ENCODE measurements at regions not wholly inside any gene's neighbourhood (a gene's known extent, or its start where the extent isn't known, plus 50 kb on each side); places are given as distances from the start of the nearest gene placed in this dataset.

GRCh38 chr11:70862093-70862492 is 390.3 kb downstream of the SHANK2 start:
- DNase-seq, result peak; percentile 86

DNA sequence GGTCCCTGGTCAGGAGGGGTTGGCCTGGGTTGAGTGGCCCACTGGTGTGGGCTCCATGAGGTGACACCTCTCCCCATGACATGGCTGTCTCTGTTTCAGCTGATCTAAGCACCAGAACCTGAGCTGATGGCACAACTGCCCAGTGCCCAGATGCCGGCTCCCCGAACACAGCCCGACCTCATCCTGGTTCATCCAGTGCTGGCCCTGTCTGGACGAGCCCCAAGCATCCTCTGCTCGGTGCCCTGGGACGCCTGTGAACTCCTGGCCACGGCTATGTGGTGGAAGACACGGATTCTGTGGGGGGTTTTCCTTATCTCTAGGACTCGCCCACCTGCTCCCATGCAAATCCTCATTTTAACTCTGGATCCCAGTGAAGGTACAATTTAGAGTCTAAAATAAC is 389.2 kb downstream of the SHANK2 start:
- DNase-seq, result no peak

DNA sequence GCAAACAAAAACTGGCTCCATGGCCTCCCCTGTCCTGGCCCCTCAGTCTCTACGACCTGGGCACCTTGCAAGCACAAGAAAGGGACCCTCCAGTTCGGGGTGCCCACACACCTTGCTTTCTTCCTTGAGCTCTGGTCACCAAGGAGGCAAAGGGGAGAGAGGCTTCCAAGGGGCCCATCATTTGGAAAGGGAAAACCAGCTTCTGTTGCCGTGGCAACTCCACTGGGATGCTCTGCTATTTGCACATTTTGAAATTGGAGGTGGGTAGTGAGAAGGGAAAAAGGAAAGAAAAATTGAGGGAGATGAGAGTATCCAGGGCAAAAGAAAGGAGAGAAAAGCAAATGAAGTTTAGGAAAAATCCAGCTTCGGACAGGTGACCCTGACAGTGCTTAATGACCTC is 388.4 kb downstream of the SHANK2 start:
- DNase-seq, result no peak

DNA sequence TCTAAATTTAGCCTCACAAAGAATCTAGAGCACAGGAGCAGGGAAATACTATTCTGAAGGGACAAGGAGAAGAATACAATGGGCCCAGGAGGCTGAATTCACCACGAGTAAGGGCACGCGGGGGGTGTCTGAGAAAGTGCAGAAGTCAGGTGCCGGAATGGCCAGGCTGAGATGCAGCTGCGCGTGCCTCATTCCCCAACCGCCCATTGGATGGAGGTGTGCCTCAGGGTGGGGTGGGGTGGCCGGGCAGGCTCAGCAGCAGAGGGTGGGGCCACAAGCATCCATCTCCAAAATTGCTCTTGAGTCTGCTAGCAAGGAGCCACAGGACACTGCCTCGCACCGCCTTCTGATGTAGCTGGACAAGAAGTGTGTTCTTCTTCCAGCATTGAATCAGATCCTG is 387.0 kb downstream of the SHANK2 start:
- DNase-seq, result no peak

GRCh38 chr11:70866834-70867233 is 385.5 kb downstream of the SHANK2 start:
- no peak for DNase-seq

DNA sequence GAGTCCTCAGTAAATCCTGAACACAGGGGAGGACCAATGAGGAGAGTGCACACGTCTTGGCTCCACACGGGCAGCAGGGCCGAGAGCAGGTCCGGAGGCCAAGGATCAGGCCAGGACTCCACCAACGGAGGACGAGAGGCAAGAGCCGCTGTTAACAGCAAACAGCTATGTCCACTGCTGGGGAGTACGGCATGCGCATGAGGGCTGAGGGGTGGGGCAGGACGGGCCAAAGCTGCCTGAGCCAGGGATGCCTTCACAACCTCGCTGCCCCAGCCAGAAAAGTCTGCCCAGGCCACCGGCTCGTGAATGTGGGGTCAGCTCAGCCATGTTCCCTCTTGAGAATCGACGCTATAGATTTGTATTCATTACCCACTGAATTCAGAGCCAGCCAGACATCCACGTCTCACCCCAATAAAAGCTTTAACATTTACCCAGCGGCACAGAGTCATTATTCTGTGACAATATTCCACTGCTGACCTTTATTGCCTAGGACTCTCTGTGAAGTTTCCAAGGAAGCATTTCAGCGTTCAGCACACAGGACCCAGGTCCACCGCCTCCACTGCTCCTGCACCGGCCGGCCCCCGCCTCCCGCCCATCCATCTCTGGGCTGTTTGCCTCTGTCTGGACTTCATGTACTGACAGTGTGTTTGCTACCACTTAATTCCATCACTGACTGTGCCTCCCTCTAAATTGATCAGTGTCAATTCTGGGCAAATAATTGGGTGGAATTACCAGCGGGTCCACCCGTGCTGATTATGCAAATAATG is 384.9 kb downstream of the SHANK2 start:
- no peak for DNase-seq

DNA sequence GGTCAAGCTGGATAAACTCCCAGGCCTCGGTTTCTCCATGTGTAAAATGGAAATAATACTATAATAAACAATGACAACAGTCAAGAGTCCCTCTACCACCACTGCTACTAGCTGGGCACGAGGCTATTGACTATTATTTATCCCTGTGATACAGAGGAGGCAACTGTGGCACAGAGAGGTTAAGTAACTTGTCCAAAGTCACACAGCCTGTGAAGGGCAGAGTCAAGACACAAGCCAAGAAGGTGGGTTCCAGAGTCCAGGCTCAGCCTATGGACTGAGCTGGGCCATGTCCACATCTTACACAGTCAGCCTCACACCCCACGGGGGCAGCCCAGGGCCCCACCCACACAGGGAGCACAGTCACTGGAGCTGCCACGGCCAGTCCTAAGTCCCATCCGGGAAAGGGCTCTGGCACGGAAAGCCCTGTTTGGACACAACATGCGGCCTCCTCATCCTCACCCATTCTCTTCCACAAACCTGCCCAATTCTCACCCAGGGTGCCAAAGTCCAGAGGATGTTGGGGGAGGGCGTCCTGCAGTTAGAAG is 384.0 kb downstream of the SHANK2 start:
- no peak for DNase-seq

GRCh38 chr11:70869054-70869453 is 383.3 kb downstream of the SHANK2 start:
- no peak for DNase-seq

DNA sequence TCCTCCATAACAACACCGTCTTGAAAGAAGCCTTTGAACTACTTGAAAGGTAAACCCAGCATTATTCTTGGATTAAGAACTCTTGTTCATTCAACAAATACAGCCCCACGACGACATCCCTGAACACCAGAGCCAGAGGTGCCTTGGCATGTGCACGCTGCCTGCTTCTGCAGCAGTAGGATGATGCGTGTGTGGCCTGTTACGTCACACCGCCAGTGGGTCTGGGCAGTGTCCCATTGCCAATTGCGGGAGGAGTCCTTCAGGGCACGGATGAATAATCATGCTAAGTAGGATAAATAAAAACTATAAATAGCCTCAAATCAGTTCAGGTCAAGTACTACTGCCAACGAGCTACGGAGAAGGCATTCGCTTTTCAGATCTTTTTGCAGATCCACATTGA is 380.5 kb downstream of the SHANK2 start:
- peak; percentile 23 for DNase-seq

GRCh38 chr11:70872299-70872698 is 380.1 kb downstream of the SHANK2 start:
- no peak for DNase-seq

GRCh38 chr11:70872955-70873735 is 379.2 kb downstream of the SHANK2 start:
- DNase-seq, result peak; percentile 74

DNA sequence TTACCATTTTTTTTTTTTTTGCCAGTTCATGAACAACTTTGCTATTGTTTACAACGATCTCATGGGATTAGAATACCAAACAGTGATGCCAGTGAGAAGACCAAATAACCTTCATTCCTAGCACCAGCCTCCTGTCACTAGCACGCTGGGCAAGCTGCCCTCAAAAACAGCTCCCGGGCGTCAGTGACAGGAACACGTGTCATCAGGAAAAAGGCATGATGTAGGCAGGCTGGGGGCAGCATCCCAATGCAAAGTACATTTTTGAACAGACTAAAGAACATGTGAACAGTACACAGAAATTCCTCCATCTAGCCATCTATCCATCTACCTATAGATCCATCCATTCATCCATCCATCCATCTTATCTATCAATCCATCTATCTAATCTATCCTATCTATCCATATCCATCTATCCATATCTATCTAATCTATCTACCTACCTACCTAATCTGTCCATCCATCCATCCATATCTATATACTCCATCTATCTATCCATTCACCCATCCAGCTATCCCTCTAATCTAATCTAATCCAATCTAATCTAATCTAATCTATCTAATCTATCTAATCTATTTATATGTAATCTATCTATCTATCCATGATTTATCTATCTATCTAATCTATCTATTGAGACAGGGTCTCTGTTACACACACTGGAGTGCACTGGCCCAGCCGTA is 378.5 kb downstream of the SHANK2 start:
- no peak for DNase-seq

DNA sequence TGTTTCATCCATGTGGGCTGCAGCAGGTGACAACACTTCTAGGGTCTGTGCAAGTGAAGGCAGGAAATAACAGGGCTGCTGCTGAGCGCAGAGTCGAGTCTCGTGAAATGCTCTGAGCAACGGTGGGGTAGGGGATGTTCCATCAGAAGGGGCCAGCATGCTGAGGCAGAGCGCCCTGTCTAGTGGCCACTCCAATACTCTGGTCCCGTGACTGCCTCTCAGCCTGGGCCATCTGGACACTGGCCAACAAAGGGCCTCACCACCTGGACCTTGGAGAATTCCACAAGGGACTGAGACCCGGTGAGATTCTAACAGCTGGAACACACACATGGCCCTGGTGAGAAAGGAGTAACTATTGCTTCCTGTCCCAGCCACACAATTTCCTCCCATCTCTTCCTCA is 375.7 kb downstream of the SHANK2 start:
- no peak for DNase-seq

DNA sequence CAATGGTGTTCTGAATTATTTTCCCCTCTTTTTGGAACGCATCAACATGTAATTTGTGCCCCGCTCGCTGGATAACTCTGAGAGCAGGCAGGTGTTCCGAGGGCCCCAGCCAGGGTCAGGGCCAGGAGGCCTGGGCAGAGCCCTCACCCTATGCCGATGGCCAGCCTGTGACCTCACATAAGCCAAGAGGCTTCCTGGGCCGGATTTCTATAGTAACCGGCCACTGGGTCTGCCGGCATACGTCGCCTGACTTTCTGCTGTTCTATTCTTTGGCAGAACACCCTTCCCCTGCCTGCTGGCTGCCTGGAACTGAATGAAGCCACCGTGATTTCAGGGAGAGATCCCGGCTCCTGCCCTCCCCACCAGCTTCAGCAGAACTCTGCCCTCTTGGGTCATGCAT is 375.2 kb downstream of the SHANK2 start:
- no peak for DNase-seq

DNA sequence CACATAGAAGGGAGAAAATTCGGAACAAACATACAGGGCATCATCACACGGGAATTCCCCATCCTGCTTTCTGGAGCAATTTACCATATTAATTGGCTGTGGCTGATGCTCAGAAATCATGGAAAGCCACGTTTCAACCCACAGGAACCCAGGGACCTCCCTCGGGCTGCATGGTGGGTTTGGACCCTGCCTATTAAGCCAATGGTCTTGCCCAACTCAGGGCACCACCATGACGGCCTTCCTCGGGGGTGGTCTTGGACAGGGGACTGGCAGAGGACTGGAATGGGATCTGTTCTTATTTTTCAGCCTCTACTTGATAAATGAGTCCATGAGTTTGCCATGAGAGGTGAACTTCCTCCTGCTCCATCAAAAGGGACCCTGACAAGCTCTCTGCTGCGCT is 374.0 kb downstream of the SHANK2 start:
- DNase-seq, result no peak

- no peak for DNase-seq
Measured at GRCh38 chr11:70879601-70880285, 372.6 kb downstream of the SHANK2 start.

DNA sequence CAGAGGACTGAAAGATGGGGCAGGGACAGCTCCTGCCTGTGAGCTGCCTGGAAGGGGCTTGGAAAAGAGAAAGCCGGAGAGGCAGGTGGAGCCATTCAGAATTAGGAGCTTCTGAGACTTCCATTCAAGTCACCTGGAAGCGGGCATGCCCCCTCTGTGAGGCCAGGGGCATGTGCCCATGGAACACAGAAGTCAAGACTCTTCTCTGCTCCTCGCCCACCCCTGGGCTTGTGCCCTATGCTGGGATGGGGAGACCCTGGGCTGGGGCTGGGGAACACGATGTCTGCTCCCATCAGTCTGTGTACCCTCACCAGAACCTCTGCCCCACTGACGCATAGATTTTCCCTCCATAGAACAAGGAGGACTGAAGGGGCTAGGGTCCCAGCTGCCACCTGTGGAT is 372.0 kb downstream of the SHANK2 start:
- no peak for DNase-seq

DNA sequence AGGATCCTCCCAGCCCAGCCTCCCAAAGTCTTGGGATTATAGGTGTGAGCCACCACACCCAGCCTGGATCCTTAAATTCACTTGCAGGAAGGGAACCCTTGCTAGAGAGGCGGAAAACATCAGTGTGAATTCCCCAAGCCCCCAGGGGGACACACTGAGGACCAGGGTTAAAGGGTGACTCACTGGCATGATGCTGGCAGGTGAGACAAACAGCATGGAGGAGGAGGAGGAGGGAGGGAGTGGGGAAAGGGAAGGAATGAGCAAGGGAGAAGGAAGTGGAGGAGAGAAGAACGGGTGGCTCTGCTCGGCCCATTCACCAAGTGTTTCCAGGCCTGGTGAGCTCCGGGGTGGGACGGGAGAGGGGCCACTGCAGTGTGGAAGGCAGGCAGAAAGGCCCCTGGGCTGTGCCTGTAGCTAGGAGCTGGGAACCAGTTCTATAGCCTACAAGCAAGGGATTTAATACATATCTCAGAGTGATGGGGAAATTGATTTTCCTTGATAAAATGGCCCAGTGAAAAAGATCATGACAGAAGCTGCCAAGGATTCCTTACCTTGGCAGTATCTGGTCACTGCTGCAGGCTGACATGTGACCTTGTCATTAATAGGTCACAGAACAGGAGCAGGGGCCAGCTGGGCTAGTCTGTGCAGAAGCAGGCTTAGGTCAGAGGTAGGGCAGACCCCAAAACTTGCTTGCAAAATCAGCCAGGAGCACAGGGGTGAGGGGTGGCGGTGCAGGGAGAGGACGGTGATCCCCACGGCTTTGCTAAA is 370.2 kb downstream of the SHANK2 start:
- DNase-seq, result no peak

DNA sequence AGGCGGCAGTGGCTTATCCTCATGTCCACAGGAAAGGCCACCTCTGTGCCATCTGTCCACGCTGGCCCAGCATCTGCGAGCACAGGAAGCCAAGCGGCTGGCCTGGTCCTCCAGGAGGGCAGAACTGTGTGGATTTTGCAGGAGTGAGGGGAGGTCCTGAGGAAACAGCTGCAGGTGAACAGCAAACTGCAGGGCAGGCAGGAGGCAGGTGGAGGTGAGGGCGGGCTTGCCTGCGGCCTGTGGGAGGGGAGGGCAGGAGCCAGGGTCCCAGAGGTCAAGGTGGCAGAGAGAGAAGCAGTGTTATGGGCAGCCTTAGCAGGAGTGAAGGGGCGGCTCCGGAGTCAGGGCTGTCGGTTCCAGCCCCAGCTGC is 369.7 kb downstream of the SHANK2 start:
- DNase-seq, result no peak

GRCh38 chr11:70883323-70883940 is 368.9 kb downstream of the SHANK2 start:
- DNase-seq, result no peak

GRCh38 chr11:70883973-70884623 is 368.3 kb downstream of the SHANK2 start:
- no peak for DNase-seq

Data from COR-L47 (cell line).